Effector CD4-positive, alpha-beta T cell (primary cell): ENCODE measurements at regions not wholly inside any gene's neighbourhood (a gene's known extent, or its start where the extent isn't known, plus 50 kb on each side); places are given as distances from the start of the nearest gene placed in this dataset.

Source experiments
- DNase-seq: peaks from one replicate; pipeline ENCODE4 v3.0.0-alpha.2; 2020

DNA sequence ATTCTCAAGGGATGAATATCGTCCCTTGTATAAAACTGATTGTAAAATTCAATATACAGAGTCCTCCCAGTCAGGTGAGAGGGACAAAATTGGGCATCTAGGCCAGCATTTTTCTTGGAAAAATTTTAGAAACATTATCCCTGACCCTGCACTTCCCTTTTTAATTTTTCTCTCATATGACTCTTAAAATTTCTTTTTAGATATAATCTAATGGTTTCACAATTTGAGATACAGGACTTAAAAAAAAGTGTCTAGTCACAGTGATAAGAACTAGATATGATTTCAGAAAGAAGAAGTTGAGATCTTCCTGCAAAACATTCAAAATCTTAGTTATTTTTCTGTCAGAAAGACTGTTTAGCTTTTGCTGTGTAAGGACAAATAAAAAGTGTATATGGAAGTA lies 270.8 kb upstream of the PPFIA2 start:
- no peak for DNase-seq

DNA sequence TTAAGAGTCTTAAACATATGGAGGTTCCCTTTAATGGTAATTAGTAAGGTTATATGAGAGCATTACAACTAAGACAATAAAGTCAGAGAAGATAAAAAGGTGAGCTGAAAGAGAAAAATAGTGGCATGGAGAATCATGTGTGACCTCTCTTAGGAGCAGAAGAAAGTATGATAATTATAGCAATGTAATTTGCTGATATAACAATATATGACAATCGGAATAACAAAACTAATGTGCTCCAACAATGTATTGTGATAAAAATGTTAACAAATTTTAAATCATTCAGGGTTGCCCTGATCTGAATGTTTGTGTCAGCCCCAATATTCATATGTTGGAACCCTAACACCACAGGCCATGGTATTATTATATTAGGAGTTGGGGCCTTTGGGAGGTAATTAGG lies 269.6 kb upstream of the PPFIA2 start:
- no peak for DNase-seq

DNA sequence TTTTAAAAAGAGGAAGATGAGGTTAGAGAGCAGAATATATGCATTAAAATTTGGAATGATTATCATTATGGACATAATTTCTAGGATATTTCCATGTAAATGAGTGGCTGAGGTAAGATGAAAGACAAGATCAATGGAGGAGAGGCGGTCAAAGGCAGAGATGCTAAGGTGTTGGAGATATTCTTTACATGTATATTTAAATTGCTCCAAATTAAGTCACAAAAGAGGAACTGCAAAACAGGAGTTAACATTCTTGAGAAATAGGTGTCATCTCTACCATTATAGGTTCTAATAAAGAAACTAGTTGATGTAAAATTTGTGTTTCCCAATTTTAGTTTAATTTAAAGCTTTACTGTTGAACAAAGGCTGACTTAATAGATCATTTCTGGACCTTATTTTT lies 268.5 kb upstream of the PPFIA2 start:
- DNase-seq = no peak

DNA sequence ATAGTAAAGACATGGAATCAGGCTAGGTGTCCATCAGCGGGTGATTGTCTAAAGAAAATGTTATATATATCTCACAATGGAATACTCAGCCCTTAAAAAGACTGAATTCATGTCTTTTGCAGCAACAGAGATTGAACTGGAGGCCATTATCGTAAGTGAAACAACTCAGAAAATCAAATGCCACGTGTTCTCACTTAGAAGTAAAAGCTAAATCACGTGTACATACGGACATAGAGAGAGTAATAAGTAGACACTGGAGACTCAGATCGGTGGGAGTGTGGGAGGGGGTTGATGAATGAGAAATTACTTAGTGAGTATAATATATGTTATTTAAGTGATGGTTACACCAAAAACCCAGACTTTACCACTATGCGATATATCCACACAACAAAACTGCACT lies 266.3 kb upstream of the PPFIA2 start:
- no peak for DNase-seq

DNA sequence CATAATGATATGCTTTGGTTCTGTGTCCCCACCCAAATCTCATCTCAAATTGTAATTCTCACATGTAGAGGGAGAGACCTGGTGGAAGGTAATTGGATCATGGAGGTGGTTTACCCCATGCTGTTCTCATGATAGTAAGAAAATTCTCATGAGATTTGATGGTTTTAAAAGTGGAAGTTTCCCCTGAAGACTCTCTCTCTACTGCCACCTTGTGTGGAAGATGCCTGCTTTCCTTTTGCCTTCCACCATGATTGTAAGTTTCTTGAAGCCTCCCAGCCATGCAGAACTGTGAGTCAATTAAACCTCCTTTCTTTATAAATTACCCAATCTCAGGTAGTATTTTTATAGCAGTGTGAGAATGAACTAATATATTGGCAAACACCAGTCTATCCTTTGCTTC lies 260.4 kb upstream of the PPFIA2 start:
- DNase-seq = no peak

DNA sequence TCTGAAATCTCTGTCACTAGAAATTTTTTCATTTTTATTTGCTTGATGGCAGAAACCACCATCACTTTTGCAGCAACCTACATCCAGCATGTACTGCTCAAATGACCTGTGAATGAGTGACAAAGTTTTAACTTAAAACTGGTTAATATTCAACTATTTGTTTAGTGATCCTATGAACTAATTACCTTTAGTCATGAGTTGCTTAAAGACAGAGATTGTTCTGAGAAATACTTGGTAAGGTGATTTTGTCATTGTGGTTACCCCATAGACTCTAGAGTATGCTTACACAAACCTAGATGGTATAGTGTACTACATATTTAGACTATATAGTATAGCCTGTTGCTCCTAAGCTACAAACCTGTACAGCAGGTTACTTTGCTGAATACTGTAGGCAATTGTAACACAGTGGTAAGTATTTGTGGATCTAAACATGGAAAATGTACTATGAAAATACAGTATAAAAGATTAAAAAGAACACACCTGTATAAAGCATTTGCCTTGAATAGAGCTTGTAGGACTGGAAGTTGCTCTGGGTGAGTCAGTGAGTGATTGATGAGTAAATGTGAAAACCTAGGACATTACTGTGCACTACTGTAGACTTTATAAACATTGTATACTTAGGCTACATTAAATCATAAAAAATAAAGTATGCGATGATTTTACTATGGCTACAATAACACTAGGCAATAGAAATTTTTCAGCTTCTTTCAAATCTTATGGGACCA lies 256.6 kb upstream of the PPFIA2 start:
- DNase-seq = no peak

DNA sequence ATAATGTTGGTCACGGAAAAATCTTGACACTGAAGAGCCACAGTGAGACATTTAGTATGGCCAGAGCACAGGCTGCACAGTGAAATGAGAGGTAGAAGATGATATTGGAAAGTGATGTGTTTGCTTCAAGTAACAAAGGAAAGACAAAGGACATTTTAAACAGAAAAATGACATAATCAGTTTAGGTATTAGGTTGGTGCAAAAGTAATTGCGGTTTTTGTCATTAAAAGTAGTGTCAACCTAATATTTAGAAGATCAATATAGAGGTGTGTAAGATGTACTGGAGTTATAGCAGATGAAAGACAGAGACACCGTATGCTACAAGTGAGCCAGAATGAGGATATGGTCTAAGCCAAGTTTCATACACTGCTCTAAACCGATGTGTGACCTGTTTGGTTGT lies 253.0 kb upstream of the PPFIA2 start:
- no peak for DNase-seq

DNA sequence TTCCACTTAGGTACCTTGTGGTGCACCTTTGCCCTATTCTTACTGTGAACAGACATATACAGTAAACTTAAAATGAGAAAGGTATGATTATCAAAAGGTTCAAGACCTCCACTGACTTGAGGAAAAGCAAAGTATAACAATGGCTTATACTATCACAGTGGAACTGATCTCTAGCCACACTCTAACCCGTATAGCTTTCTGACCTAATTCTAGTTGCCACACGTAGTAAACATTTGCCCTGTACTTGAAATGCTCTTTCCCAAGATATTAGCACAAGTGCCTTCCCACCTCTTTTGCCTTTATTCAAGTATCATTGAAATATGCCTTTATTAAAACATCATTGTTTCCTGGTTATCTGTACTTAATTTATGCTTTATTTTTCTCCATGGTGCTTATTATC lies 250.4 kb upstream of the PPFIA2 start:
- DNase-seq = no peak

DNA sequence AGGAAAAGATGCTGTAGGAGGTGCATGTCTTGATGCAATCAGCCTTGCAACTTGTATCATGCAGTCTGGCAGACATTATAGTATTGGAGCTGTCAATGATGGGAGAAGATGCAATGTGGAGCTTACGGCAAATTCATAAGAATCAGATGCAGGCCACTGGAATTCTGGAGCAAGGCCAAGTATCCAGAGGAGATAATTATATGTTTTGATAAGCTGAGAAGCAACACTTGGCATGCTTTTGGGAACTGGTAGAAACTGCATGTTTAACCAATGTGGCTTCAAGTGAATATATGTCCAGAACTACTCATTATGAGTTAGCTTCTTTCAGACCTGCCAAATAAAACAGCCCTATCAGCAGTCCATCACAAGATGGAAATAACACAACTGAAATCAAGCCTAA lies 249.1 kb upstream of the PPFIA2 start:
- no peak for DNase-seq

DNA sequence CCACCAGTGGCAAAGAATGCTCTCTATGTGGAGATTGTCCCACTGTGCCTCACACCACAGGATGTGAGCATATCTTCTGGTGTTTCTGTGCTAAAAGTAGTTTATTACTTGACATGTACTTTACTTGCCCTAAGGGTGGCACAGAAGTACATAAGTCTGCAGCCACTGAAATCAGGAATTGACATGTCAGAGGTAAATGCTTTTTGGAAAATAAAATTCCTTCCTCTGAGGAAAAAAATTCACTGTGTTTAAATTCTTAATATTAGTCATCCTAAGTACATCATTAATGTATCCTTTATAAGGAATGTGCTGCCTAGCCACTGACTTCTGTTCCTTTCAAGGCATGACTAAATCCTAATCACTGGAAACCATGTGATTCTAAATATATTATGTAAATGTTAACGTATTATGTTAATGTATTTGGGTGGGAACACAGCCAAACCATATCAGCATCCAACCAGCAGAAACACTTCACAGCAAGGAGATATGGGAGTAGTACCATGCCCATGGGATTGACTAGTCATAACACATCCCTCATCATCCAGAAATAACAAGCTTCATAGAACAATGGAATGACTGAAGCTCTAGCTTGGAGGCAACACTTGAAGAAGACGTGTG lies 239.7 kb upstream of the PPFIA2 start:
- no peak for DNase-seq

DNA sequence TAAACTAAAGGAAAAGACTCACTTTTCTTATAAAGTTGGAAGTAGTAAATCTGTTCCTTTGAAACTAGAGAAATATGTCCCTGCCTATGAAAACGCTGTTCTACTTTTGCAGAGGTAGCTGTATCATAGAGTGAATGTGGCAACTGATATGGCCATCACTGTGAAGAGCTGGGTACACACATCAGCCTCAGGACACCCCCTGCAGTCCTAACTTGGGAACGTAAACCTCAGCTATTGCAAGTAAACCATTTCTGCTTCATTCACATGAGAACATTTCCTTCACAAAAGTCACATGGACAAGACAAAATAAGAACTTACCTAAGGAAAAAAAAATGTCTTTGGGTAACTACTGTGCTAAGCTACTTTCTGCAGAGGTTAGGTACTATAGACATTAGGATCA lies 233.3 kb upstream of the PPFIA2 start:
- DNase-seq = peak; percentile 2

DNA sequence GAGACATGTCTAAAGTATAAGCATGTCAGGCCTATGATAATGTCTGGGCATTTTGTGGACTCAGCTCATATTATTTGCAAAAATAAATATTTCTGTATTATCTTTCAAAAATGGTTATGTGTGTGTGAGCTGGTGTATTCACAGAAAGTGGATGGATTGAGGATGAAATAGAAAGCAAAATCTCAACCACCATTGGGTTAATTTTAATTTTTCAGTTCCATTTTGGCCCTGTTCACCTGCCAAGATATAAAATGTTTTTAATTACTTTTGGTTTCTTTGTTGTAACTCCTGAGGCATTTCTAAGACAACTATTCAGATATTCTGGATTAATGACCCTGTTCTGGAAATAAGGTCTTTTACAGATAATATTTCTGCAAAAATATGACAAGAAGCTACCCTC lies 232.7 kb upstream of the PPFIA2 start:
- DNase-seq = no peak

DNA sequence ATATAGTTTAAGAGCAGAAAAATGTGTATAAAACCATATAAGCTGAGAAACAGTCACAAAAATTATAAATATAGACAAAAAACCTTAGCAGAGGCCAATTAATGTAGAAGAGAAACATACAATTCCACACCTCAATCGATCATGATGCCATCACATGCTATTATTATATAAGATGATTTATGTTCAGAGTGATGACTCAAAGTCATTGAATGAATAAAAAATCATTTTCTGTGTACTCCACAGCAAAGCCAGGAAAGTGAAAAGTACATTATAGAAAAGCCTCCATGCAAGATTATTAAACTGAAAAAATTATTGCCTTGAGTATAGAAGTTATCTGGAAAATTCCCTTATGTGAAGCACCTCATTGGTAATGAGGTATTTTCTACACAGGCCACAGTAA lies 229.2 kb upstream of the PPFIA2 start:
- no peak for DNase-seq

DNA sequence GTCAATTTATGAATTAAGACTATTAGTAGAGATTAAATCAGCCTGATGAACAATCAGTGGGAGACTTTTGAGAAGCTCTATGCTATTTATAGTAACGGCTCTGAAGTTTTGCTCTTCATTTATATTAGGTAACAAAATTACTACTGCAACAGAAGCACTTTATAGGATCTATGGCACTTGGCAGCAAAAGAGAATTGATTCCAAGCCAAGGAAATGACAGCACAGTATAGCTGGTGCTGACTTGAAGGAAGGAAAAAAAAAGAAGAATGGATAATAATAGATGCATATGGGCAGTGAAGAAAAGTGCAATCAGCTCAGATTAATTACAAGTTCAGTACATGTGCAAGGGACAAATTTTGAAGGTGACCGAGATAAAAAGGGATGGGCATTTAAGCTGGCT lies 228.2 kb upstream of the PPFIA2 start:
- DNase-seq = no peak

DNA sequence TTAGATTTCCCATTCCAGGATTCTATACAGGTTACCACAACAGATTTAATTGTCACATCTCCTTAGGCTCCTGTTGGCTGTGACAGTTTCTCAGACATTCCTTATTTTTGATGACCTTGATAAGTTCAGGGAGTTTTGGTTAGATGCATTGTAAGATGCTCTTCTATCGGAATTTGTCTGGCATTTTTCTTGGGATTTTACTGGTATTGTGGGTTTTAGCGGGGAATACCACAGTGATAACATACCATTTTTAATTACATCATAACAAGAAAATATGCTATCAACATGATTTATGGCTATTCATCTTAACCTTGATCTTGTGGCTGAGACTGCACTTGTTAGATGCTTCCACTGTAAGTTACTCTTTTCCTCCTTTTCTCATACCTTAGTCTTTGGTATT lies 217.5 kb upstream of the PPFIA2 start:
- DNase-seq = no peak

DNA sequence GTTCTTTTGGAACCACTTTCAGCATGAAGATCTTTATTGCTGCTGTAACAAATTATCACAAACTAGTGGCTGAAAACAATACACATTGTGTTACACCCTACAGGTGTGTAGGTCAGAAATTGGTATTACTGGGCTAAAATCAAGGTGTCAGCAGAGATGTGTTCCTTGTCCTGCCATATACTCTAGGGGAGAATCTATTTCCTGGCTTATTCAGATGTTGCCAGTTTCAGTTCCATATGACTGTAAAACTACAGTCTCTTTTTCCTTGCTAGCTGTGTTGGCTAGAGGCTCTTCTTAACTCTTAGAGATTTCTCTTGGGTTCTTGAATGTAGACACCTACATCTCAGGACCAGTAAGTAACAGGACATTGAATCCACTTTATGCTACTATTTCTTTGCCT lies 215.6 kb upstream of the PPFIA2 start:
- DNase-seq = no peak

DNA sequence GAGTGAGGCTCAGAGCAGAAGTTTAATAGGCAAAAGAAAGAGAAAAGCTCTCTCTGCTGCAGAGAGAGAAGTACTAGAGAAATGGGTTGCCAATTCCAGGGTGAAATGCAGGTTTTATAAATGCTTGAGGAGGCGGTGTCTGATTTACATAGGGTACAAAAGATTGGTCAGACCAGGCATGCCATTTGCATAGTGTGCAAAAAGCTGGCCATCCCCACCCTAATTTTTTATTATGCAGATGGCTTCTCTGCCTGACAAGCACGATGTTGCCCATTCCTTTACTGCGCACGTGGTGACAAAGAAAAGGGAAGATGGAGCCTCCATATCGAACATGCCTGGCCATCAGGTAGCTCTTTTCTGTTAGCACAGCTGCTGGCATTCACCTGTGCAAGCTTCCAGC lies 209.3 kb upstream of the PPFIA2 start:
- DNase-seq = no peak

DNA sequence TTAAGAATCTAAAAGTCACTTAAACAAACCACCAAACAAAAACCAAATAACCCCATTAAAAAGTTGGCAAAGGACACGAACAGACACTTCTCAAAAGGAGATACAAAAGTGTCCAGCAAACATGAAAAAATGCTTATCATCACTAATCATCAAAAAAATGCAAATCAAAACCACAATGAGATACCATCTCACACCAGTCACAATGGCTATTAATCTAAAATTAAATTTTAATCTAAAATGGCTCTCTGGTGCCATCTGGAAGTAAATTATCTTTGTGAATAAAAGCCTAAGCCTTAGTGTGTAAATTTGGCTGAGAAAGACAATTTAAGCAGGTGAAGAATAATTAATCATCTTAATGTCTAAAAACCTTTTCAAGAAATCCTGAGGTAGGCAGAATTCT lies 204.5 kb upstream of the PPFIA2 start:
- no peak for DNase-seq

DNA sequence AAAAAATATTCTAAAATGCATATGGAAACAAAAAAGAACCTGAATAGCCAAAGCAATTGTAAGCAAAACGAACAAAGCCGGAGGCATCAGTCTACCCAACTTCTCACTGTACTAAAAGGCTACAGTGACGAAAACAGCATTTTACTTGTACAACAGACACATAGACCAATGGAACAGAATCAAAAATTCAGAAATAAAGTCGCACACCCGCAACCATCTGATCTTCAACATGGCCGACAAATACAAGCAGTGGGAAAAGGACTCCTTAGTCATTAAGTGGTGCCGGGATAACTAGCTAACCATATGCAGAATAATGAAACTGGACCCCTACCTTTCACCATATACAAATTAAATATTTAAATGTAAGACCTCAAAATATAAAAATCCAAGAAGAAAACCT lies 203.9 kb upstream of the PPFIA2 start:
- DNase-seq = no peak

DNA sequence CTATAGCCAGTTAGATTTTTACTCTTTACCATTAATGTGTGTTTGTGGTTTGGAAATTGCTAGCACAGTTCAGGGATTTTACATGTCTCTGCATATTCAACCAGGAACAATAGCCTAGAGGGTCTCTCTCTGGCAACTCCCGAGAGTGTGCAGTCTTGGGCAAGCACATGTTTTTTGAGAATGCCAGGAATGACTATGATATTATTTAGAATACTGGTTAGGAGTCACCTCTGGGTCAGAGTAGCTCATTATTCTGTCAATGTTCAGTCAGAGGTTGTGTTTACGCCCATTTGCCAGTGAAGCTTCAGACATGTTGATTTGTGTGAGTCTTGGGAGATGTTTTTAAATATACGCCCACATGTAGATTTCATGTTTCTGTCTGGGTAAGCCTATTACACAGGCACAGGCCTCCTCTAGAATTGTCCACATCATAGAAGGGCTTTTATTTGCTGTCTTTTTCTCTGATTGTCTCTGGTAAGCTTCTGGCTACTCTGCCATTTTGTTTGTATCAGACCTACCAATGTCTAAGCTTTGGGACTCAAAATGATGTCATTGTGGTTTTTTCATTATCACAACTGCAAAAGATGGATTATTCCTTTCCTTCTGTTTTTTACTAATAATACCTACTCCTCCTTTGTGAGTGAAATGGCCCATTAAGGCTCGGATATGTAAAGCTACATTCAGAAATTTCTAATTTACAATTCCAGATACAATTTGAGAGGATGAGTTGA lies 203.1 kb upstream of the PPFIA2 start:
- DNase-seq = no peak

DNA sequence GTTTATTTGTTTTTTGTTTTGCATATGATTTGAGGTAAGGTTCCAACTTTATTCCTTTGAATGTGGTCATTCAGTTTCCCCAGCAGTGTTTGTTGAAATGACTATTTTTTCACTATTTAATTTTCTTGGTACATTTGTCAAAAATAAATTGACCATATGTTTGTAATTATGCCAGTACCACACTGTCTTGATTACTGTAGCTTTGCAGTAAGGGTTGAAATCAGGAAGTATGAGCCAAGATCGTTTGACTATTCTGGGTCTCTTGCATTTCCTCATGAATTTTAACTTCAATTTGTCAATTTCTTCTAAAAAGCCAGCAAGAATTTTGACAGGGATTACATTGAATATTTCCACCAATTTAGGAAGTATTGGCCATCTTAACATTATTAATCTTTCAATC lies 199.3 kb upstream of the PPFIA2 start:
- no peak for DNase-seq

DNA sequence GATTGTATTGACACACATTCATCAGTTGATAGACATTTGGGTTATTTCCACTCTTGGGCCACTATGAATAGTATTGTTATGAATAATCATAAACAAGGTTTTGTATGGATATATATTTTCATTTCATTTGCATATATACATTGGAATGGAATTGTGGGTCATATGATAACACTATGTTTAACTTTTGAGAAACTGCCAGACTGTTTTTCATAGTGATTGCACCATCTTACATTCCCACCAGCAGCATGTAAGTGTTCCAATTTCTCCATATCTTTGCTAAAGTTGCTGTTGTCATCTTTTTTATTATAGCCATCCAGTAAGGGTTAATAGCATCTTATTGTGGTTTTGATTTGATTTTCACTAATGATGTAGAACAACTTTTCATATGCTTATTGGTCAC lies 198.5 kb upstream of the PPFIA2 start:
- DNase-seq = no peak

DNA sequence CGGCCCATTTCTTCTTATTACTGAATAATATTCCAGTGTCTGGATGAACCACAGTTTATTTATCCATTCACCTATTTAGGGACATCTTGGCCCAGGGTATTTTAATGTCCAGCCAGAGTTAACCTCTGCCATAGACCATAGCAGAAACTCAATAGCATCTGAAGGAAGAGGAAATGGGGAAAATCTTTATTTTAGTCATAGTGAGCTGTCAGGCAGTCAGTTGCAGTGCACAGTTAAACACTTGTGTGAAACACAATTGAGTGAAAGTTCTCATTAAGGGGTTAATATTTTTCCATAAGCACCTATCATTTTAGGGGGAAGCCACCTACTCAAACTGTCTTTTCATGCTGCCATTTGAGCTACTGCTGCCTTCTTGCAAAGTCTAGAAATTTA lies 197.3 kb upstream of the PPFIA2 start:
- no peak for DNase-seq

DNA sequence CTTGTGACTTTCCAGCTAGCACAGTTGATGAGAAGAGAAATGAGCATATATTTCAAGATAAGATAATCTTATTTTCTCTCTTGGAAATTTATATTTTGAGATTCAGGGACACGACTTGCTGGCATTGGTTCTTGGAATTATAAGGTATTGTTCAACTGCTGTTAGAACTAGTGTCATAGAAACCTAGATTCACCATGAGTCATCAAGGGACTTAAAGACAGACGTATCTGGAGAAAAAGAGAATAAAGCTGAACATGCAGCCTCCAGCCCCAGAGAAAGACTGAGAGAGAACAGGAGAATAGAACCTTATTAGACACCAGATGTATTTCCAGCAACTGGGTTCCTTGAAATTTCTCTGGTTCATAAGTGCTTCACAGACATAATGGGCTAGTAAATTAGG lies 194.4 kb upstream of the PPFIA2 start:
- DNase-seq = no peak

DNA sequence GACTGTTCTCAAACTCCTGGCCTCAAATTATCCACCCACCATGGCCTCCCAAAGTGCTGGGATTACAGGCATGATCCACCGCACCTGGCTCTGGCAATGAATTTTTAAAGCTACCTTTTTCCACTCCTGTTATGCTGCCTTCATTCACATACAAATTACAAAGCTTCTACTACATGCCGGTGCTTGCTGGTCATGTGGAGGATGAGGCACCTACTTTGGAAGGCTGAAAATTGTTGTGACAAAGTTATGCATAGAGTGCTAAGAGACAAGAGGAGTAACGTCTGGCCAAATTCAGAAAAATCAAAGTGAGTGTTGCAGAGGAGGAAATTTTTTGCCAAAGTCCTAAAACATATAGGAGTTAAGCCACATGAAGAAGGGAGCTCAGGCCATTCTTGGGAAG lies 191.7 kb upstream of the PPFIA2 start:
- no peak for DNase-seq
